ENCODE measurements at regions not wholly inside any gene's neighbourhood (a gene's known extent, or its start where the extent isn't known, plus 50 kb on each side); places are given as distances from the start of the nearest gene placed in this dataset.

DNA sequence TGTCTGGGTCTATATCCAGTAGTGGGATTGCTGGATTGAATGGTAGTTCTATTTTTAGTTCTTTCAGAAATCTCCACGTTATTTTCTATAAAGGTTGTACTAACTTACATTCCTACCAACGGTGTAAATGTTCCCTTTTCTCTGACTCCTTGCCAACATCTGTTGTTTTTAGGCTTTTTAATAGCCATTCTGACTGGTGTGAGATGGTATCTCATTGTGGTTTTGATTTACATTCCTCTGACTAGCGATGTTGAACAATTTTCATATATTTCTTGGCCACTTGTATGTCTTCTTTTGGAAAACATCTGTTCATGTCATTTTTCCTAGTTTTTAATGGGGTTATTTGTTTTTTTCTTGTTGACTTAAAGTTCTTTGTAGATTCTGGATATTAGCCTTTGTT lies 99.3 kb downstream of the BMP2 start:
- Histone ChIP-seq H3K27ac (ENCODE audit: low read depth in 2 of 2, low read length in 1 of 2) (no peak overlapping the region), H3K4me1 (ENCODE audit: control insufficient read depth in 1 of 2, insufficient read depth in 2 of 2, low read depth in 1 of 2, low read length in 1 of 2) (no peaks in the 10 kb centered on the region), H3K9ac (no peak overlapping the region), H3K9me3 (no peaks in the 10 kb centered on the region), H3K4me3 (ENCODE audit: low read depth in 2 of 2, low read length in 1 of 2) (no peak overlapping the region), H3K4me2 (no peak overlapping the region), H3F3A (replicated peaks; ENCODE audit: insufficient read depth) (no peaks in the 10 kb centered on the region), H4K20me1 (ENCODE audit: insufficient read depth) (no peaks in the 10 kb centered on the region), H3K79me2 (ENCODE audit: insufficient read depth) (no peaks in the 10 kb centered on the region), H3K9me2 (no peaks in the 10 kb centered on the region), H3K36me3 (replicated peaks in 1 of 2; ENCODE audit: control insufficient read depth in 1 of 2, insufficient read depth in 2 of 2, low read length in 1 of 2) (no peaks in the 10 kb centered on the region), H3K27me3 (ENCODE audit: insufficient read depth) (no peaks in the 10 kb centered on the region), H2AFZ (ENCODE audit: low read depth) (no peak overlapping the region)
- no peak for DNase-seq
- ChIA-PET CTCF (no interaction called here), POLR2A (no interaction called here)
- 1% methylated on average over 3 of the region's 3 CpGs for WGBS (ENCODE audit: low lambda C conversion rate)
- no peak for TF ChIP-seq RXRA (IDR thresholded peaks at IDR 0.05; ENCODE audit: borderline replicate concordance, low read depth)
- TF ChIP-seq ELF1 (IDR thresholded peaks at IDR 0.05) = no peak
- no peak for TF ChIP-seq FOXM1 (IDR thresholded peaks at IDR 0.05; ENCODE audit: low read depth)
- TF ChIP-seq RCOR1 (IDR thresholded peaks at IDR 0.05; ENCODE audit: low read length) = no peak
- TF ChIP-seq, protein P1, sequence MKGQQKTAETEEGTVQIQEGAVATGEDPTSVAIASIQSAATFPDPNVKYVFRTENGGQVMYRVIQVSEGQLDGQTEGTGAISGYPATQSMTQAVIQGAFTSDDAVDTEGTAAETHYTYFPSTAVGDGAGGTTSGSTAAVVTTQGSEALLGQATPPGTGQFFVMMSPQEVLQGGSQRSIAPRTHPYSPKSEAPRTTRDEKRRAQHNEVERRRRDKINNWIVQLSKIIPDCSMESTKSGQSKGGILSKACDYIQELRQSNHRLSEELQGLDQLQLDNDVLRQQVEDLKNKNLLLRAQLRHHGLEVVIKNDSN (IDR thresholded peaks at IDR 0.05; ENCODE audit: borderline replicate concordance, low read depth) = no peak
- no peak for TF ChIP-seq IRF3 (IDR thresholded peaks at IDR 0.05; ENCODE audit: low read depth, low read length)
- TF ChIP-seq CHD2 (IDR thresholded peaks at IDR 0.05; ENCODE audit: low read length, partially characterized antibody) = no peak
- TF ChIP-seq TAF1 (IDR thresholded peaks at IDR 0.05; ENCODE audit: borderline replicate concordance, low read depth, low read length) = no peak
- TF ChIP-seq TEAD4 (IDR thresholded peaks at IDR 0.05; ENCODE audit: borderline replicate concordance, insufficient read depth) = no peak
- no peak for TF ChIP-seq TCF12 (IDR thresholded peaks at IDR 0.05)

DNA sequence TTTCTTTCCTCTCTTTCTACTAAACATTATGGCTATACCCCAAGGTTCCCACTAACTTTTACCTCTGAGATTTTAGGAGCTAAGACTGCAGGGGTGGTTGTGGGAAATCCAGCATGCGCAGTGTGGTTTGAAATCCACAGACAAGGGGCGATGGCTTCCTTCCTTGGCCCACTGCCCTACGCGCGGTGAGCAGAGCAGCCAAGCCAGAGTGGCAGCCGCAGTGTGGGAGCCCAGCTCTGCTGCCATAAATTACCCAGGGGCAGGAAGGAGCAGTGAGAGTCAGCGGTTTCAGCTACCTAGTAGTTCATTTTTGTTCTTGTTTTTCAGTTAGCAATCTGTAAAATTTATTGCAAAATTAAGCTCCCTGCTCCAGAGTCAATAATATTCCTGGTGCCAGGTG lies 101.4 kb downstream of the BMP2 start:
- 46% methylated on average over 7 of the region's 7 CpGs for WGBS (ENCODE audit: low lambda C conversion rate)
- H2AFZ ChIP-seq (ENCODE audit: low read depth) = no peak overlapping the region
- H3K27ac ChIP-seq (ENCODE audit: low read depth in 2 of 2, low read length in 1 of 2) = no peak overlapping the region
- H3K79me2 ChIP-seq (ENCODE audit: insufficient read depth) = no peaks in the 10 kb centered on the region
- H3K9me3 ChIP-seq = no peaks in the 10 kb centered on the region
- no peak overlapping the region for H3K4me2 ChIP-seq
- no peaks in the 10 kb centered on the region for H3K27me3 ChIP-seq (ENCODE audit: insufficient read depth)
- no peak overlapping the region for H3K9ac ChIP-seq
- POLR2A ChIA-PET = no interaction called here
- no peaks in the 10 kb centered on the region for H3K36me3 ChIP-seq (replicated peaks in 1 of 2; ENCODE audit: control insufficient read depth in 1 of 2, insufficient read depth in 2 of 2, low read length in 1 of 2)
- no peak for DNase-seq
- CTCF ChIA-PET = no interaction called here
- no peaks in the 10 kb centered on the region for H3K4me1 ChIP-seq (ENCODE audit: control insufficient read depth in 1 of 2, insufficient read depth in 2 of 2, low read depth in 1 of 2, low read length in 1 of 2)
- no peaks in the 10 kb centered on the region for H3K9me2 ChIP-seq
- H4K20me1 ChIP-seq (ENCODE audit: insufficient read depth) = no peaks in the 10 kb centered on the region
- no peak overlapping the region for H3K4me3 ChIP-seq (ENCODE audit: low read depth in 2 of 2, low read length in 1 of 2)
- no peak for TF ChIP-seq MXI1 (IDR thresholded peaks at IDR 0.05; ENCODE audit: low read depth, low read length)
- TF ChIP-seq JUND (IDR thresholded peaks at IDR 0.05) = no peak
- TF ChIP-seq RCOR1 (IDR thresholded peaks at IDR 0.05; ENCODE audit: low read length) = no peak
- TF ChIP-seq CHD2 (IDR thresholded peaks at IDR 0.05; ENCODE audit: low read length, partially characterized antibody) = no peak
- no peak for TF ChIP-seq GABPA (IDR thresholded peaks at IDR 0.05; ENCODE audit: low read depth)
- no peak for TF ChIP-seq GATA2 (CRISPR knock-in tag; IDR thresholded peaks at IDR 0.05)
- H3F3A ChIP-seq (replicated peaks; ENCODE audit: insufficient read depth) = no peaks in the 10 kb centered on the region
